ENCODE measurements at regions not wholly inside any gene's neighbourhood (a gene's known extent, or its start where the extent isn't known, plus 50 kb on each side); places are given as distances from the start of the nearest gene placed in this dataset.

DNA sequence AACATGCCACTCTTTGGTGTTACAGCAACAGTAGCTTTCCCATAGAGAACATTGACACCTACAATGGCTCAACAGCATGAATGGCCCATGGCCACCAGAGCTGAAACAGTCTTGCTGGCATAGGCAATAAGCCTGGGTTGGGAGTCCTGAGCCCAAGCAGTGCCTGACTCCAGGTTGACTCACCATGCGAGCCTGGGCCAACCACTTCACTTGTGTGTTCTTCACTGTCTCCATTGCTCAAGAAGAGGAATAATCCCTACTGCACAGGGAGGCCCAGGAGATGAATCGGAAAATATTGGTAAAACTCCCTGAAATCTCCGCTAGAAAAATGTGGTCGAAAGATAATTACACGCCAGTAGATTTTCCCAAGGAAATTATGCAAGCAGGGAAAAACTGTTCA lies 89.2 kb upstream of the INHBA start:
- H3K36me3 ChIP-seq, result no peaks in the 10 kb centered on the region
- H3K27ac ChIP-seq, result no peak overlapping the region
- H3K4me1 ChIP-seq, result no peaks in the 10 kb centered on the region
- no peaks in the 10 kb centered on the region for H3K9me3 ChIP-seq
- TF ChIP-seq, protein P1, sequence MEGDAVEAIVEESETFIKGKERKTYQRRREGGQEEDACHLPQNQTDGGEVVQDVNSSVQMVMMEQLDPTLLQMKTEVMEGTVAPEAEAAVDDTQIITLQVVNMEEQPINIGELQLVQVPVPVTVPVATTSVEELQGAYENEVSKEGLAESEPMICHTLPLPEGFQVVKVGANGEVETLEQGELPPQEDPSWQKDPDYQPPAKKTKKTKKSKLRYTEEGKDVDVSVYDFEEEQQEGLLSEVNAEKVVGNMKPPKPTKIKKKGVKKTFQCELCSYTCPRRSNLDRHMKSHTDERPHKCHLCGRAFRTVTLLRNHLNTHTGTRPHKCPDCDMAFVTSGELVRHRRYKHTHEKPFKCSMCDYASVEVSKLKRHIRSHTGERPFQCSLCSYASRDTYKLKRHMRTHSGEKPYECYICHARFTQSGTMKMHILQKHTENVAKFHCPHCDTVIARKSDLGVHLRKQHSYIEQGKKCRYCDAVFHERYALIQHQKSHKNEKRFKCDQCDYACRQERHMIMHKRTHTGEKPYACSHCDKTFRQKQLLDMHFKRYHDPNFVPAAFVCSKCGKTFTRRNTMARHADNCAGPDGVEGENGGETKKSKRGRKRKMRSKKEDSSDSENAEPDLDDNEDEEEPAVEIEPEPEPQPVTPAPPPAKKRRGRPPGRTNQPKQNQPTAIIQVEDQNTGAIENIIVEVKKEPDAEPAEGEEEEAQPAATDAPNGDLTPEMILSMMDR (IDR thresholded peaks at IDR 0.05), result no peak
- no peak for TF ChIP-seq POLR2A (IDR thresholded peaks at IDR 0.05)
- no peak overlapping the region for H3K4me3 ChIP-seq
- DNase-seq, result no peak
- no peaks in the 10 kb centered on the region for H3K27me3 ChIP-seq

DNA sequence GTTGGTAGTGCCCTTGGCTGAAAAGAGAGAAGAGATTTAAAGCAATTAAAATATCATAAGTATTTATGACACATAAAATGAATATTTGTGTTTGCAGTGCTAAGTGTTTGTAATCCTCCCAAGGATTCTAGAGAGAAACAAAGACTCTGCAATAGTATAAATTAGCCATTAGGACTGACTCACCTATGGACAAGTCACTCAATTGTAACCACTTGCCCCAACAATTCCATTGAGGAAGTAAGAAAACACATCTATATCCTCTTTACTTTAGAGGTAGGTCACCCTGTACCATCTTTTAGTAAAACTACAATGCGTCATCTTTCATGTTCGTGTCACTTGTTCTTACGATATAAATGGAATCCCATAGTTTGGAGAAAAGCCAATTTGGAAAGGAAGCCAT lies 85.7 kb upstream of the INHBA start:
- DNase-seq, result no peak
- no peaks in the 10 kb centered on the region for H3K36me3 ChIP-seq
- H3K4me1 ChIP-seq, result no peaks in the 10 kb centered on the region
- H3K9me3 ChIP-seq, result no peaks in the 10 kb centered on the region
- TF ChIP-seq, protein P1 (IDR thresholded peaks at IDR 0.05), result no peak
- no peak for TF ChIP-seq POLR2A (IDR thresholded peaks at IDR 0.05)
- no peak overlapping the region for H3K4me3 ChIP-seq
- H3K27me3 ChIP-seq, result no peaks in the 10 kb centered on the region
- H3K27ac ChIP-seq, result no peak overlapping the region

DNA sequence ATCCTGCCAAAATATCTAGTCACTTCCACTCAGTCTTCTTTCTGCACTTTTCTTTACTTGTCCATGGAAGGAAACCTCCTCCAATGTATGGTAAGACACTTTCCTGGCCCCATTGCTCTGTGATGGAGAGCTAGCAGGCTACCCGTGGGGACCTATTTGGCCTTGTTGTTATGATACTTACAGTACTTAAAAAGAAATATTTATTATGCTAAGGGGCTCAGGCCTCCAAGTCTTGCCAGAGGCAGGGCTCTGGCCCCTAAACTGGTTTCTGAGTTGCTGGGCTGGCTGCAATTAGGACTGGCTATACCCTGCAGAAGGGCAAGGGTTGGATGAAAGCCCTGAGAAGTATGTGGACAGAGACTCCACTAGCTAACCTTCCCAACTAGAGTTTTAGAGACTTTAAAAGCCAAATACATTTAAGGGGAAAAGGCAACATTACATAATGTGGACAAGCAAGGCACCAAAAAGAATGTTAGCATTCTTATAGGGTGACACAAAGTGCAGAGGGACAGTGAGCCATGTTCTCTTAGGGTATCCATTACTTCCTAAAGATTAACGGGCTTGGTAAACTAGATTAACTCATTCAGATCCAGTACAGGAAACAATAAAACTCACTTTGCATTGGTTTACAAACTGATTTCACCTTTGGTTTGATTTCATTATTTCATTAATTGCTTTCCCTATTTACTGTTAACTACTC lies 84.9 kb upstream of the INHBA start:
- TF ChIP-seq POLR2A (IDR thresholded peaks at IDR 0.05), result no peak
- TF ChIP-seq, protein P1 (IDR thresholded peaks at IDR 0.05), result no peak
- Histone ChIP-seq H3K27ac (no peak overlapping the region), H3K36me3 (no peaks in the 10 kb centered on the region), H3K9me3 (no peaks in the 10 kb centered on the region), H3K4me1 (no peaks in the 10 kb centered on the region), H3K27me3 (no peaks in the 10 kb centered on the region), H3K4me3 (no peak overlapping the region)
- no peak for DNase-seq

DNA sequence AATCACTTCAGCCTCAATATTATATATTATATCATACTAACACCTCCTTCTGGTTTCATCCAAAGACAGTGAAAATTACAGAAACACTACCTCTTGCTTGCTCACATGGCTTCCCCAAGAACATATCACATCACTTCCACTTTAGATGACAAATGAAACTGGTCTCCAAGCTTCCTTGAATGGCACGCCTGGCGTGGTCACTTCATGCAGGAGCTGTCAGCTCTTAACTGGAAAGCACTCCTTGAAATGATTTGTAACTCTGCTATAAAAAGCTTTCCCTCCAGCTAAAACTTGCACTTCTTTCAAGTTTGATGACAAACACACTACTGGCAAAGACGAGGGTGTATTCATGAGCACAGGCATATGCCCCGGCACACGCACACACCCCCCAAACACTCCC lies 84.1 kb upstream of the INHBA start:
- no peak for DNase-seq
- no peak overlapping the region for H3K27ac ChIP-seq
- no peaks in the 10 kb centered on the region for H3K9me3 ChIP-seq
- no peak for TF ChIP-seq POLR2A (IDR thresholded peaks at IDR 0.05)
- TF ChIP-seq, protein P1 (IDR thresholded peaks at IDR 0.05), result no peak
- H3K4me3 ChIP-seq, result no peak overlapping the region
- no peaks in the 10 kb centered on the region for H3K36me3 ChIP-seq
- H3K27me3 ChIP-seq, result no peaks in the 10 kb centered on the region
- H3K4me1 ChIP-seq, result no peaks in the 10 kb centered on the region

DNA sequence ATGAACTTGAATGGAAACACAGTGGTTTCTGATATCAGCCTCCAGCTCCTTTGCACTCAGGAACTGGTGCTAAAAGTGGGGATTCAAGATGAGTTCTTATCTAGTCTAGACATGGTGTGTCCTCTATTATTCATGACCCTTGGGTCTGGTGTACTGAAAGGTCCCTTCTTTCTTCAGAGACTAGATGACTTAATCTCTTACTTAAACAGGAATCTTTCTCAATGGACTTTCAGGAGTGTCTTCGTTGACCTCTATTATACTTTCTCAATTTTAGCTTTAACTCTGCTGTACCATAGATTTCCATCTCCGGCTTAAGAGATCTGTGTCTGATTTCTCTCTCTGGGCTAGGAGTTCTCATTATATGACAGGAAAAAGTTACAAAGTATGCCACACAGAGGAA lies 83.5 kb upstream of the INHBA start:
- DNase-seq, result no peak
- no peaks in the 10 kb centered on the region for H3K9me3 ChIP-seq
- H3K27ac ChIP-seq, result no peak overlapping the region
- no peak overlapping the region for H3K4me3 ChIP-seq
- H3K4me1 ChIP-seq, result no peaks in the 10 kb centered on the region
- TF ChIP-seq, protein P1 (IDR thresholded peaks at IDR 0.05), result no peak
- TF ChIP-seq POLR2A (IDR thresholded peaks at IDR 0.05), result no peak
- H3K36me3 ChIP-seq, result no peaks in the 10 kb centered on the region
- no peaks in the 10 kb centered on the region for H3K27me3 ChIP-seq

DNA sequence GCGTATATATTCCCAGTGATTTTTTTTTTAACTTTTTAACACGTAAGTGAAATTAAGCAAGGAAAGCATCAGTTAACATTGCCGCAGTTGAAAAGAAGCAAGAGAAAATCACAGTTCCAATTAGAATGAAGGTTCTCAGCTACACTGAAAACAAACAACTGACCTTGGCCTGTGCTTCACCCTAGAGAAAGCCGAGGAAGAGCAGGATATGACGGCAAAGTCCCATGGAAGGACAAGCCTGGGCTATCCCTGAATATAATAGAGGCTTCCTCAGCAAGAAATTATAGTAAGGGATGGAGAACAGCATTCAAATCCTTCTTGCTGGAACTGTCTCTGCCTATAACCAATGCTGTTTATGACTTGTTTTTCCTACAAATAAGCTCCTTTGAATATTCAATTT lies 83.0 kb upstream of the INHBA start:
- Histone ChIP-seq H3K27ac (no peak overlapping the region), H3K4me1 (no peaks in the 10 kb centered on the region), H3K4me3 (no peak overlapping the region), H3K27me3 (no peaks in the 10 kb centered on the region), H3K36me3 (no peaks in the 10 kb centered on the region), H3K9me3 (no peaks in the 10 kb centered on the region)
- no peak for TF ChIP-seq POLR2A (IDR thresholded peaks at IDR 0.05)
- TF ChIP-seq, protein P1 (IDR thresholded peaks at IDR 0.05), result no peak
- no peak for DNase-seq

Data from Peyer's patch (tissue), 4 donors.